ELR (cell line): ENCODE measurements at regions not wholly inside any gene's neighbourhood (a gene's known extent, or its start where the extent isn't known, plus 50 kb on each side); places are given as distances from the start of the nearest gene placed in this dataset.

Experiments
- DNase-seq: peaks from one replicate; pipeline ENCODE4 v3.0.0-alpha.2; 2015; ENCODE audit warnings: low read depth

- peak; percentile 90 for DNase-seq
Measured at GRCh38 chr4:55175779-55176231, 50.4 kb upstream of the KDR start.

GRCh38 chr4:55176497-55176896, 51.1 kb upstream of the KDR start:
- no peak for DNase-seq

GRCh38 chr4:55177461-55177860, 52.1 kb upstream of the KDR start:
- no peak for DNase-seq

- DNase-seq, result no peak
Measured at GRCh38 chr4:55178226-55179005, 53.0 kb upstream of the KDR start.

- peak; percentile 23 for DNase-seq
Measured at GRCh38 chr4:55181010-55182005, 55.9 kb upstream of the KDR start.

GRCh38 chr4:55183926-55184599, 58.7 kb upstream of the KDR start:
- DNase-seq, result peak; percentile 93

GRCh38 chr4:55184600-55185523, 59.5 kb upstream of the KDR start:
- DNase-seq, result peak; percentile 15

- DNase-seq, result peak; percentile 26
Measured at GRCh38 chr4:55186123-55186522, 60.7 kb upstream of the KDR start.

- no peak for DNase-seq
Measured at GRCh38 chr4:55186700-55187099, 61.3 kb upstream of the KDR start.

- DNase-seq, result peak; percentile 47
Measured at GRCh38 chr4:55214172-55214571, 88.8 kb upstream of the KDR start.

- no peak for DNase-seq
Measured at GRCh38 chr4:55215087-55215486, 89.7 kb upstream of the KDR start.

- DNase-seq, result peak; percentile 35
Measured at GRCh38 chr4:55216863-55217635, 91.7 kb upstream of the KDR start.

GRCh38 chr4:55218041-55218440, 92.6 kb upstream of the KDR start:
- DNase-seq, result no peak

- DNase-seq, result no peak
Measured at GRCh38 chr4:55237839-55238238, 108.2 kb upstream of the SRD5A3 start.

- no peak for DNase-seq
Measured at GRCh38 chr4:55238407-55238806, 107.6 kb upstream of the SRD5A3 start.

GRCh38 chr4:55241461-55241860, 104.6 kb upstream of the SRD5A3 start:
- DNase-seq, result no peak

- DNase-seq, result no peak
Measured at GRCh38 chr4:55242506-55242905, 103.5 kb upstream of the SRD5A3 start.

- no peak for DNase-seq
Measured at GRCh38 chr4:55247521-55247920, 98.5 kb upstream of the SRD5A3 start.

GRCh38 chr4:55248756-55249155, 97.3 kb upstream of the SRD5A3 start:
- DNase-seq, result no peak

- DNase-seq, result no peak
Measured at GRCh38 chr4:55249476-55249875, 96.6 kb upstream of the SRD5A3 start.
